SK-N-SH (cell line): ENCODE measurements at regions not wholly inside any gene's neighbourhood (a gene's known extent, or its start where the extent isn't known, plus 50 kb on each side); places are given as distances from the start of the nearest gene placed in this dataset.

Experiments used
- CTCF ChIP-seq: fragments of 200-600 bp; sonication (generic); IDR thresholded peaks from 2 replicates; pipeline ENCODE4 v1.6.1; 2017; ENCODE audit warnings: antibody characterized with exemption, mild to moderate bottlenecking, moderate library complexity
- IRF3 ChIP-seq: fragments of 150-350 bp; IDR thresholded peaks from 2 replicates; pipeline ENCODE4 v1.6.1; 2016; ENCODE audit warnings: mild to moderate bottlenecking, low read depth, low read length
- JUND ChIP-seq: IDR thresholded peaks from 2 replicates; pipeline ENCODE4 v1.4.0; 2012
- POLR2AphosphoS5 ChIP-seq: IDR thresholded peaks from 2 replicates; pipeline ENCODE4 v1.6.1; 2012; ENCODE audit warnings: low read depth, low read length
- RCOR1 ChIP-seq: fragments of 150-350 bp; IDR thresholded peaks from 2 replicates; pipeline ENCODE4 v1.6.1; 2017; ENCODE audit warnings: antibody characterized with exemption, low read length
- REST ChIP-seq: IDR thresholded peaks from 2 replicates; pipeline ENCODE4 v1.6.1; 2012; ENCODE audit warnings: mild to moderate bottlenecking, low read depth, low read length, moderate library complexity
- SMC3 ChIP-seq: IDR thresholded peaks from 2 replicates; pipeline ENCODE4 v1.6.1; 2012; ENCODE audit warnings: low read depth, low read length, improper control_type of control experiment
- TEAD4 ChIP-seq: IDR thresholded peaks from 2 replicates; pipeline ENCODE4 v1.4.0; 2012; ENCODE audit warnings: mild to moderate bottlenecking, borderline replicate concordance; ENCODE audit not compliant: insufficient read depth
- YY1 ChIP-seq: IDR thresholded peaks from 2 replicates; pipeline ENCODE4 v1.4.0; 2012; ENCODE audit warnings: low read depth, mild to moderate bottlenecking
- ZBTB33 ChIP-seq: IDR thresholded peaks from 2 replicates; pipeline ENCODE4 v1.4.0; 2012; ENCODE audit warnings: low read depth, borderline replicate concordance

- no peak for TF ChIP-seq CTCF
- no peak for TF ChIP-seq YY1
- no peak for TF ChIP-seq TEAD4
- no peak for TF ChIP-seq POLR2AphosphoS5
- no peak for TF ChIP-seq SMC3
- TF ChIP-seq IRF3, result no peak
- no peak for TF ChIP-seq REST
- TF ChIP-seq RCOR1, result no peak
- TF ChIP-seq JUND, result no peak
- no peak for TF ChIP-seq ZBTB33
These were observed 557.7 kb upstream of the CHAC2 start for GRCh38 chr2:53209679-53210458.
